ENCODE measurements at regions not wholly inside any gene's neighbourhood (a gene's known extent, or its start where the extent isn't known, plus 50 kb on each side); places are given as distances from the start of the nearest gene placed in this dataset.

DNA sequence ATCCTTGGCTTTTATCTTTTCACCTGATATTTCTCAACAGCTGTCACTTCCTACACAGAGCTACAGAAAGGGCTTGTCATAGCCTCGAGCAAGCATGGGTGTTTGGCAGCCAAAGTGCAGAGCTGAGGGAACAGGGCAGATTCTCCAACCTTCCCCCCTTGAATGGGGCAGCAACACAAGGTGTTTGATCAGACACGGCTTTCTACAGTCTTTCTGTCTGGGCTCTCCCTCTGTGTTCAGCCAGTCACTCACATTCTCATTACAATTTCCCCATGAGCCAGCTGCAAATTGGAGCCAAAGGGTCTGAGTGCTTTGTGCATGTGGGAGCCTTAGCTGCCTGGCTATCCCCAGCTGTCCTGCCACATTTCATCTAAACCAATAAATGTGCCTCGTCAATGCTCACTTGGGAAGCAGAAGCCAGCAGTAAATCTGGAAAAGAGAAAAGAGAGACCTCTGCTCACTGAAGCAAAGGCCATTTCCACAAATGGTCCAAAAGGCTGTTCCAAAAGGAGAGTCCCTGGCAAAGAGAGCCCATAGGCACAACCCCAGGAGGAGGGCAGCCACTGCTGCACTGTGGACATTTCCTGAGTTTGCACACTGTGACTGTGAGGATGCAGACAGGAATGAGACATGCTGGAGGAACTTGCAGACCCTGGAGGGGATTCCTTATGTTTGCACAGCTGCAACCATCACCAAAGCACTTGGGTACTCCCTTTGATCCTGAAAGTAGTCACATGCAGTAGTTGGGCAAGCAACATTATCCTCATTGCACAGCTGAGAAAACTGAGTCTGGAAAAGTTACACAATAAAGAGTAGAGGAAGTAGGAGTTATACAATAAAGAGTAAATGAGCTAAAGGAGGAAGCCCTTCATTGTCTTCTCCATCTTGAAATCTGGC, 186.8 kb downstream of the FAM181B start:
- no peak overlapping the region for H3K27ac ChIP-seq (ENCODE audit: low read depth in 1 of 2, low read length in 2 of 2)
- no peaks in the 10 kb centered on the region for H3K4me1 ChIP-seq (ENCODE audit: control insufficient read depth in 4 of 4, insufficient read depth in 4 of 4, low read length in 3 of 4)
- TF ChIP-seq, protein P1, sequence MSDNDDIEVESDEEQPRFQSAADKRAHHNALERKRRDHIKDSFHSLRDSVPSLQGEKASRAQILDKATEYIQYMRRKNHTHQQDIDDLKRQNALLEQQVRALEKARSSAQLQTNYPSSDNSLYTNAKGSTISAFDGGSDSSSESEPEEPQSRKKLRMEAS (IDR thresholded peaks at IDR 0.05): no peak
- TF ChIP-seq YY1 (IDR thresholded peaks at IDR 0.05): no peak
- TF ChIP-seq FOXA2 (IDR thresholded peaks at IDR 0.05): no peak
- TF ChIP-seq, protein P2, sequence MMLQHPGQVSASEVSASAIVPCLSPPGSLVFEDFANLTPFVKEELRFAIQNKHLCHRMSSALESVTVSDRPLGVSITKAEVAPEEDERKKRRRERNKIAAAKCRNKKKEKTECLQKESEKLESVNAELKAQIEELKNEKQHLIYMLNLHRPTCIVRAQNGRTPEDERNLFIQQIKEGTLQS (IDR thresholded peaks at IDR 0.05): no peak
- no peak for TF ChIP-seq FOXA1 (IDR thresholded peaks at IDR 0.05)
- TF ChIP-seq JUND (IDR thresholded peaks at IDR 0.05): no peak
- no peak for TF ChIP-seq RAD21 (IDR thresholded peaks at IDR 0.05)
- TF ChIP-seq NR2F2 (IDR thresholded peaks at IDR 0.05): no peak
- no peak for TF ChIP-seq GABPA (IDR thresholded peaks at IDR 0.05 in 1 of 2, conservative IDR thresholded peaks at IDR 0.05 in 1 of 2)
- no peak for TF ChIP-seq ZBTB33 (IDR thresholded peaks at IDR 0.05)
- no peak for TF ChIP-seq REST (IDR thresholded peaks at IDR 0.05)
- TF ChIP-seq HNF4A (conservative IDR thresholded peaks at IDR 0.05): no peak
- TF ChIP-seq SP1 (IDR thresholded peaks at IDR 0.05): no peak
- TF ChIP-seq EGR1 (IDR thresholded peaks at IDR 0.05; ENCODE audit: low read depth in 2 of 2): no peak
- no peak for TF ChIP-seq TAF1 (conservative IDR thresholded peaks at IDR 0.05)
- TF ChIP-seq CTCF (IDR thresholded peaks at IDR 0.05; ENCODE audit: low read depth, low read length, missing input control): no peak
- TF ChIP-seq RXRA (IDR thresholded peaks at IDR 0.05): no peak
- no peak for TF ChIP-seq HNF4G (IDR thresholded peaks at IDR 0.05)
- H3K9me3 ChIP-seq (ENCODE audit: control insufficient read depth in 4 of 4, low read length in 3 of 4): no peaks in the 10 kb centered on the region
- WGBS: 19% methylated on average over 3 of the region's 3 CpGs
- no peaks in the 10 kb centered on the region for H3K36me3 ChIP-seq (ENCODE audit: control insufficient read depth in 4 of 4, insufficient read depth in 3 of 4, low read depth in 1 of 4, low read length in 3 of 4)
- H3K4me3 ChIP-seq (ENCODE audit: low read depth in 1 of 3, low read length in 3 of 3): no peak overlapping the region
- DNase-seq (ENCODE audit: low spot score): no peak
- H3K27me3 ChIP-seq (ENCODE audit: control insufficient read depth in 4 of 4, insufficient read depth in 4 of 4, low read length in 3 of 4): peaks cover 0 to 5% (median 0%) of the 10 kb centered on the region in 4 donors
- no peak overlapping the region for H3K9ac ChIP-seq (ENCODE audit: low read depth in 1 of 2, low read length in 2 of 2)

Measured in liver (tissue), 8 donors.